T-helper 1 cell (primary cell): ENCODE measurements at regions not wholly inside any gene's neighbourhood (a gene's known extent, or its start where the extent isn't known, plus 50 kb on each side); places are given as distances from the start of the nearest gene placed in this dataset.
"Not testable (repeated sequence)": the region's sequence is repeated elsewhere in the genome, so short reads cannot be mapped to it uniquely, and the experiment has no call there.

Experiments used
- DNase-seq, 5 donors: peaks; one replicate each; pipeline ENCODE4 v3.0.0-alpha.2; 2012 to 2020

GRCh38 chr12:105482951-105483350, 152.5 kb downstream of the C12orf75 start:
- no peak for DNase-seq

DNA sequence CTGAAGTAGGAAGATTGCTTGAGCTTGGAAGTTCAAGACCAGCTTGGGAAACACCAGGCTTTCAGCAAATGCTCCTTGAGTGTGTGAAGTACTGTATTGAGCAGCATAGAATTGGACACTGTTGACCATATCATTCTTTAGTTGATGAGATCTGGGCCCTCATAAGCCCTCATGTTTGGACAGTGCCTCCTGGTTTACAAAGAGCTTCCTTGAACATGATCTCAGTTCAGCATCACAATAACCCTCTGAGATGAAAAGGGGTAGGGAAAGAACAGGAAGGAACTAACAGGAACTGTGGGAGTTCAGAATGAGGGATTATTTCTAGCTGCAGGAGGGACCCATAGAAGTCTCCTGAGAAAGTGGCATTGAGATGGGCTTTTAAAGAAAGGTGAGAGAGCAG, 153.2 kb downstream of the C12orf75 start:
- no peak for DNase-seq

- DNase-seq = no peak
These were observed 154.9 kb downstream of the C12orf75 start for GRCh38 chr12:105485321-105485910.

GRCh38 chr12:105485921-105486320, 155.4 kb downstream of the C12orf75 start:
- DNase-seq = no peak

GRCh38 chr12:105487963-105488362, 157.5 kb downstream of the C12orf75 start:
- DNase-seq = no peak

GRCh38 chr12:105492591-105493545, 162.4 kb downstream of the C12orf75 start:
- DNase-seq = no peak

DNA sequence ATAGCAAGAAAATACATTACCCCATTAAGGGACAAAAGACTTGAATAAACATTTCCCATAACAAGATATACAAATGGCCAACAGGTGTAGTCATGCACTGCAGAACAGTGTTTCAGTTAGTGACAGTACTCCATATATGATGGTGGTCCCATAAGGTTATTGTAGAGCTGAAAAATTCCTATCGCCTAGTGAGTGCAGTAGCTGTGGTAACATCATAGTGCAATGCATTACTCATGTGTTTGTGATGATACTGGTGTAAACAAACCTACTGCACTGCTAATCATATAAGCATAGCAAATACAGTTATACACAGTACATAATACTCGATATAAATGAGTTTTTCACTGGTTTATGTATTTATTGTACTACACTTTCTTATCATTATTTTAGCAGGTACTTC, 168.7 kb downstream of the C12orf75 start:
- DNase-seq = no peak

DNA sequence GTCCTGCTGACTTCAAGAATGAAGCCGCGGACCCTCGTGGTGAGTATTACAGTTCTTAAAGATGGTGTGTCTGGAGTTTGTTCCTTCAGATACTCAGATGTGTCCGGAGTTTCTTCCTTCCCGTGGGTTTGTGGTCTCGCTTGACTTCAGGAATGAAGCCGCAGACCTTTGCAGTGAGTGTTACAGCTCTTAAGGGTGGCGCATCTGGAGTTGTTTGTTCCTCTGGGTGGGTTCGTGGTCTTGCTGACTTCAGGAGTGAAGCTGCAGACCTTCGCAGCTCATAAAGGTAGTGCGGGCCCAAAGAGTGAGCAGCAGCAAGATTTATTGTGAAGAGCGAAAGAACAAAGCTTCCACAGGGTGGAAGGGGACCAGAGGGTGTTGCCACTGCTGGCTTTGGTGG, 170.2 kb downstream of the C12orf75 start:
- not testable (repeated sequence) for DNase-seq

DNA sequence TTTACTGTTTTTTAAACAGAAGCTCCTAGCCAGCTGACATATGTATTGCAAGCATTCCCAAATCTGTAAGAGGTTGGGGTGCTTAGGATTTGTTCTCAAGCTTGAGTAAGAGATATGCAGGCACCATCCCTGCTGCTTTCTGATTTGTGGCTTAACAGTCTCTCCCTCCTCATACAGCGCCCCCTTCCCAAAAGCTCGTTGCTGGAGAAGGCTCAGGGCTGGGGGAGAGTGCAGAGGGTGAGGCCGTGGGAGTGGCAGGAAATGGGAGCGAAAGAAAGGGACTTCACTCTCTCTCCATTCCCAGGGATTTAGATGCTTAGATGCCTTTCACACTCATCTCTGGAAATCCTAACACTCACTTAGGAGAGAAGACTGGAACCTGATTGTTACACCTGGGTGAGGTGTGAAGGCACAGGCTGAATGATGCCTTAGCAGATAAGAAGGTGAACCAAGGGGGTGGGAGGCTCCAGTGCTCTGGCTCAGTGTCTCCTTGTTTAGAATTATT, 172.0 kb downstream of the C12orf75 start:
- DNase-seq = no peak

GRCh38 chr12:105503619-105504018, 173.1 kb downstream of the C12orf75 start:
- DNase-seq = no peak

- DNase-seq = no peak
These were observed 173.8 kb downstream of the C12orf75 start for GRCh38 chr12:105504286-105504685.

DNA sequence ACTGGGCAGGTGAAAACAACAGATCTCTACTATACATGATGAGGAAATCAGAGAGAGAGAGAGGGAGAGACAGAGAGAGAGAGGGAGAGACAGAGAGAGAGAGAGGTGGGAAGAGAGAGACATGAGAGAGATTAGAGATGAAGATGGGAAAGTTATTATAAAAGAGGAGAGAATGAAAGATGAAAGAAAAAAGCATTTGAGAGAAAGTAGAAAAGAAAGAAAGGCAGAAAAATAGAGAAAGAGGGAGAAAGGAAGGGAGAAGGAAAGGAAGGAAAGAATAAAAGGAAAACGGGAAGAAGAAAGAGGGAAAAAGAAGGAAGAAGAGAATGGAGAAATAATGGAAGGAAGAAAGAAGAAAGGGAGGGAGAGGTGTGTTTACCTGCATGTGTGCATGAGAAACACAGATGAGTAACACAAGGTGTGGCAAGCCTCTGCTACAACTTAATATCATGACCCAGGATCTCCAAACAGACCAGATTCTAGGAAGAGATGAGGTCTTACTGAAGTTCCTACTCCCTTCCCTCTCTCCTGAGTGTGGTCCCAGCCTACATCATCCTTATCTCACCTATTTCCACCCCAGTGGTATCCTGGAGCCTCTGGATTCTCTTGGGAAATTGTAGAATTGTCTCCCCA, 176.3 kb downstream of the C12orf75 start:
- no peak for DNase-seq

GRCh38 chr12:105507311-105508038, 177.0 kb downstream of the C12orf75 start:
- DNase-seq = no peak

DNA sequence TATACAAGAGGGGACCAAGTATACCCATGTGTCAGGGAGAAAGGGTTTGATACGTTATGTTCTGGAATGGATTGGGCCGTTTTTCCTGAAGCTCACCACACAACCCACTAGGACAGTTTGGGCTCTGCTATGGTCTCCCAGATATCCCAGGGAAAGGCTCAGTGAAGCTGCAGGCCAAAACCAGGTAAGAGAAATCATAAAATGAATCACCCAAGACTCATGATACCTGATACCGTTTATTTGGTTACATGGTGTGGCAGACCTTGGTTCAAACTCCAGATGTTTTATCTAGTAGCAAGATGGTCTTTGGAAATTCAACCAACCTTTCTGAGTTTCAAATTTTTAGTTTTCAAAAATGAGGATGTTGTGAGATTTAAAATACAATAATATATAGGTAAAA, 177.6 kb downstream of the C12orf75 start:
- DNase-seq = no peak

GRCh38 chr12:105510526-105510925, 180.0 kb downstream of the C12orf75 start:
- no peak for DNase-seq

DNA sequence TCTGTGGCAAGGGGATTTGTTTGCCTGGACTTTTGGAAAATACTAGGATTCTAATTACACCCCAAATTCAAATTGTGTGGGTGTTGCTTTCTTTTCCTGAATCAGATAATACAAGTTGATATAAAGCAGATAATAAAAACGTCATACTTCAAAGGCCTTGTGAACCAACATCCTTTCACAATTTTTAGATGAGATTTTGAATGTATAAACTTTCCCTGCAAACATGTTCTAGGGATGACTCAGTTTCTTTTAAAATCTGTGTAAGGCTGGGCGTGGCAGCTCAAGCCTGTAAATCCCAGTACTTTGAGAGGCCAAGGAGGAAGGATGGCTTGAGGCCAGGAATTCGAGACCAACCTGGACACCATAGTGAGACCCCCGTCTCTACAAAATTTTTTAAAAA, 182.4 kb downstream of the C12orf75 start:
- DNase-seq = not testable (repeated sequence)

- no peak for DNase-seq
These were observed 191.8 kb downstream of the C12orf75 start for GRCh38 chr12:105522166-105522825.

DNA sequence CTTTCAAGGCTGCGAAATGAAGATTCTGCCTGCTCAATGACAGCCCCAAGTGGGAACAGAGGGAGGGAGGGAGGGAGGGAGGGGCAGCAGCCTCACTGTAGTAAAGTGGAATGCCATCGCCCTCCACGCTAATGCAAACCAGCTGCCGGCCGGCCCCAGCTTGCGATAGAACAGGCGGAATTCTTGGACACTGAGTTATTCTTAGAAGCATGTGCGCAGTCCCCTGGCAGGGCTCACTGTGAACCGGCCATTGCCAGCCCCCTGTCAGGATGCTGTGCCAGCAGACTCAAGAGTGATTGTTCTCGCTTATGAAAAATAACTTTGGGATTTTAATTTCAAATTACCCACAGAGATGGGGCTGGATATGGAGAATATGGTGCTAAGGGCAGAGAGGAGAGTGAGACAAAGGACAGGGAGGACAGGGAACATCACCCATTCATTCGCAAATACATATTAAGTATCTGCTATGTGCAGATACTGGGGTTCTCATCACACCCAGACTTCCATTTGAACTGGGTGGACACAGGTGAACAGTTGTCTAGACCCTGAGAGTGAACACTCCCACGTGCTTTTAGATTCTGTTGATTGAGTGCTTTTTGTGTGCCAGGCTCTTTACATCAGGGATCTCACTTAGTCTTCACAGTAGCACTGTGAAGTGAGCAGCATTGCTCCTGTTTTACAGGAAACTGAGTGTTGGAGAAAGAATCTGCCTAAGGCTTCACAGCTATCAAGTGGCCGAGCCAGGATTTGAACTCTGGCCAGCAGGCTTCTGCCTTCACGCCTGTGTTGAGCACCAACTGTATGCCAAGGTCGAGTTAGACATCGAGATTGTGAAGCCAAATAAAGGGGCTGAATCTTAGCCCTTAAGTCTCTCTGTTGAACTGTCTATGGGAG, 192.9 kb downstream of the C12orf75 start:
- DNase-seq = no peak

GRCh38 chr12:105524961-105525360, 194.5 kb downstream of the C12orf75 start:
- no peak for DNase-seq

DNA sequence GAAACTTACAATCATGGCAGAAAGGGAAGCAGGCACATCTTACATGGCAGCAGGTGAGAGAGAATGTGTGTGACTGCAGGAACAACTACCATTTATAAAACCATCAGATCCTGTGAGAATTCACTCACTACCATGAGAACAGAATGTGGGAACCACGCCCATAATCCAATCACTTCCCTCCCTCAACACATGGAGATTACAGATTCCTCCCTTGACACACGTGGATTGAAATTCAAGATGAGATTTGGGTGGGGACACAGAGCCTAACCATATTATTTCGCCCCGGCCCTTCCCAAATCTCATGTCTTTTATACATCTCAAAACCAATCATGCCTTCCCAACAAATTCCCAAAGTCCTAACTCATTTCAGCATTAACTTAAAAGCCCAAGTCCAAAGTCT, 203.6 kb downstream of the C12orf75 start:
- no peak for DNase-seq

GRCh38 chr12:105535033-105535432, 204.5 kb downstream of the C12orf75 start:
- DNase-seq = not testable (repeated sequence)
